ENCODE measurements at regions not wholly inside any gene's neighbourhood (a gene's known extent, or its start where the extent isn't known, plus 50 kb on each side); places are given as distances from the start of the nearest gene placed in this dataset.

DNA sequence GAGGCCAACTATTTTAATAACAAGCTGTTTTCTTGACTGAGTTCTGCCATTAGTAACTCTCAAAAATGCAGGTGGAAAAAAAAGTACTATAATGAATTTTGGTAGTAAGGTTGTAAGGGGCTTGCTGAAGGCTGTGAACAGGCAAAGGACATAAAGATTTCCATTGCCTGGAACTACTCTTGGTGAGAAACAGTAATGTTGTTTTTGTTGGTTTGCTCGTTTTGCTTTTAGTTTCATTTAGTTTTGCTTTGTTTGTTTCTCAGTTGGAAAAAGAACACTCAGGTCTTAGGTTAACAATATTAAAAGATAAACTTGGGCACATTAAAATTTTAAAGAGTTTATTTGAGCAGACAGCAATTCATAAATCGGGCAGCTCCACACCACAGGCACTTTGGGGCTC, 824.5 kb upstream of the HTR2C start:
- TF ChIP-seq, protein P1, sequence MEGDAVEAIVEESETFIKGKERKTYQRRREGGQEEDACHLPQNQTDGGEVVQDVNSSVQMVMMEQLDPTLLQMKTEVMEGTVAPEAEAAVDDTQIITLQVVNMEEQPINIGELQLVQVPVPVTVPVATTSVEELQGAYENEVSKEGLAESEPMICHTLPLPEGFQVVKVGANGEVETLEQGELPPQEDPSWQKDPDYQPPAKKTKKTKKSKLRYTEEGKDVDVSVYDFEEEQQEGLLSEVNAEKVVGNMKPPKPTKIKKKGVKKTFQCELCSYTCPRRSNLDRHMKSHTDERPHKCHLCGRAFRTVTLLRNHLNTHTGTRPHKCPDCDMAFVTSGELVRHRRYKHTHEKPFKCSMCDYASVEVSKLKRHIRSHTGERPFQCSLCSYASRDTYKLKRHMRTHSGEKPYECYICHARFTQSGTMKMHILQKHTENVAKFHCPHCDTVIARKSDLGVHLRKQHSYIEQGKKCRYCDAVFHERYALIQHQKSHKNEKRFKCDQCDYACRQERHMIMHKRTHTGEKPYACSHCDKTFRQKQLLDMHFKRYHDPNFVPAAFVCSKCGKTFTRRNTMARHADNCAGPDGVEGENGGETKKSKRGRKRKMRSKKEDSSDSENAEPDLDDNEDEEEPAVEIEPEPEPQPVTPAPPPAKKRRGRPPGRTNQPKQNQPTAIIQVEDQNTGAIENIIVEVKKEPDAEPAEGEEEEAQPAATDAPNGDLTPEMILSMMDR (IDR thresholded peaks at IDR 0.05; ENCODE audit: borderline replicate concordance, insufficient read depth, low read depth, low read length) = no peak
- H3K4me3 ChIP-seq (ENCODE audit: low read depth, low read length) = no peak overlapping the region

- no peak overlapping the region for H3K4me3 ChIP-seq (ENCODE audit: low read depth, low read length)
Measured at GRCh38 chrX:113747274-113747973, 836.5 kb upstream of the HTR2C start.

GRCh38 chrX:113743069-113743468, 840.8 kb upstream of the HTR2C start:
- TF ChIP-seq, protein P1 (IDR thresholded peaks at IDR 0.05; ENCODE audit: borderline replicate concordance, insufficient read depth, low read depth, low read length) = no peak
- H3K4me3 ChIP-seq (ENCODE audit: low read depth, low read length) = no peak overlapping the region

More at GRCh38 chrX:113747274-113747973, 836.5 kb upstream of the HTR2C start:
- TF ChIP-seq, protein P1 (IDR thresholded peaks at IDR 0.05; ENCODE audit: borderline replicate concordance, insufficient read depth, low read depth, low read length) = no peak

GRCh38 chrX:113741744-113742143, 842.1 kb upstream of the HTR2C start:
- TF ChIP-seq, protein P1 (IDR thresholded peaks at IDR 0.05; ENCODE audit: borderline replicate concordance, insufficient read depth, low read depth, low read length) = peak; percentile 20; the same call in 1 of the 2 replicates
- H3K4me3 ChIP-seq (ENCODE audit: low read depth, low read length) = no peak overlapping the region

GRCh38 chrX:113728937-113729336, 854.9 kb upstream of the HTR2C start:
- TF ChIP-seq, protein P1 (IDR thresholded peaks at IDR 0.05; ENCODE audit: borderline replicate concordance, insufficient read depth, low read depth, low read length) = no peak
- H3K4me3 ChIP-seq (ENCODE audit: low read depth, low read length) = no peak overlapping the region

DNA sequence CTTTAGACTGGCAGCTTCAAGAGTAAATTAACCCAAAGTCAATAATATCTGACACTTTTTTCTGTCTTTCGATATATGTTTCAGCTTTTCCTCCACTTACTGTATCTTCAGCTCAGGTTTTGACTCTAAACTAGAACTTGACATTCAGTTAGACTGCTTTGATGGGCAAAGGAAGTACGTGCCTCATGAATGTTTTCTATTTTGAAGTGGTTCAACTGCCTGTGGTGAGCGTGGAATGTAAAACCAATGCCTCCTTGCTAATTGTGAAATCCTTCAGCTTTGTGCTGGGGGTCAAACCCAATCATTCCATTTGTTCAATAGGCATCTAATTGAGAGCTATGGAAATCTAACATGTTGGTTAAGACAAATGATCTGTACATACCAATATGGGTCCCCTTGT, 857.0 kb upstream of the HTR2C start:
- no peak overlapping the region for H3K4me3 ChIP-seq (ENCODE audit: low read depth, low read length)
- TF ChIP-seq, protein P1 (IDR thresholded peaks at IDR 0.05; ENCODE audit: borderline replicate concordance, insufficient read depth, low read depth, low read length) = no peak

GRCh38 chrX:113726466-113726865, 857.4 kb upstream of the HTR2C start:
- TF ChIP-seq, protein P1 (IDR thresholded peaks at IDR 0.05; ENCODE audit: borderline replicate concordance, insufficient read depth, low read depth, low read length) = no peak
- H3K4me3 ChIP-seq (ENCODE audit: low read depth, low read length) = no peak overlapping the region

Data from GM12875 (cell line).